H9 (cell line): ENCODE measurements at regions not wholly inside any gene's neighbourhood (a gene's known extent, or its start where the extent isn't known, plus 50 kb on each side); places are given as distances from the start of the nearest gene placed in this dataset.

Experiments used
- DNase-seq: peaks from one replicate; pipeline ENCODE4 v3.0.0-alpha.2; 2017
- H2AFZ ChIP-seq: one replicate; pipeline ENCODE4 v1.6.1; 2013; ENCODE audit warnings: mild to moderate bottlenecking, low read length, control low read depth, moderate library complexity
- H2AK5ac ChIP-seq: 2 replicates; pipeline ENCODE4 v1.6.1; 2013; ENCODE audit warnings: low read length, control low read depth, mixed read lengths; ENCODE audit not compliant: insufficient read length
- H2BK120ac ChIP-seq: one replicate; pipeline ENCODE4 v1.6.1; 2013; ENCODE audit warnings: low read depth, mild to moderate bottlenecking, low read length, control low read depth, inconsistent platforms; ENCODE audit not compliant: poor library complexity, severe bottlenecking
- H2BK12ac ChIP-seq: 2 replicates; pipeline ENCODE4 v1.6.1; 2013; ENCODE audit warnings: low read length, control low read depth, mixed read lengths, low read depth; ENCODE audit not compliant: insufficient read length
- H2BK15ac ChIP-seq: 2 replicates; pipeline ENCODE4 v1.6.1; 2013; ENCODE audit warnings: low read depth, low read length, control low read depth
- H2BK20ac ChIP-seq: one replicate; pipeline ENCODE4 v1.6.1; 2013; ENCODE audit warnings: low read depth, mild to moderate bottlenecking, low read length, control low read depth, inconsistent platforms; ENCODE audit not compliant: poor library complexity, severe bottlenecking
- H2BK5ac ChIP-seq: 2 replicates; pipeline ENCODE4 v1.6.1; 2013; ENCODE audit warnings: low read length, control low read depth, mixed read lengths; ENCODE audit not compliant: insufficient read length
- H3K14ac ChIP-seq: 2 replicates; pipeline ENCODE4 v1.6.1; 2013; ENCODE audit warnings: low read length, control low read depth; ENCODE audit not compliant: insufficient read depth
- H3K18ac ChIP-seq: 2 replicates; pipeline ENCODE4 v1.6.1; 2013; ENCODE audit warnings: low read depth, mild to moderate bottlenecking, mixed read lengths, low read length, control low read depth; ENCODE audit not compliant: insufficient read length
- H3K23ac ChIP-seq: 2 replicates; pipeline ENCODE4 v1.6.1; 2013; ENCODE audit warnings: low read length, control low read depth, mixed read lengths, low read depth; ENCODE audit not compliant: insufficient read length
- H3K23me2 ChIP-seq: 2 replicates; pipeline ENCODE4 v1.6.1; 2013; ENCODE audit warnings: low read depth, mild to moderate bottlenecking, mixed read lengths, low read length, control low read depth; ENCODE audit not compliant: insufficient read length, poor library complexity, severe bottlenecking
- H3K27ac ChIP-seq: 2 replicates; pipeline ENCODE4 v1.5.1; 2013; ENCODE audit warnings: low read length, control low read depth, mixed read lengths, low read depth; ENCODE audit not compliant: insufficient read length
- H3K27me3 ChIP-seq: 2 replicates; pipeline ENCODE4 v1.6.1; 2013; ENCODE audit warnings: low read length, control low read depth, inconsistent platforms; ENCODE audit not compliant: insufficient read depth
- H3K4ac ChIP-seq: 2 replicates; pipeline ENCODE4 v1.6.1; 2013; ENCODE audit warnings: low read depth, mild to moderate bottlenecking, control low read depth, inconsistent platforms, low read length, moderate library complexity
- H3K4me1 ChIP-seq: 2 replicates; pipeline ENCODE4 v1.6.1; 2013; ENCODE audit warnings: low read length, control low read depth, inconsistent platforms; ENCODE audit not compliant: insufficient read depth
- H3K4me2 ChIP-seq: 2 replicates; pipeline ENCODE4 v1.6.1; 2013; ENCODE audit warnings: low read length, control low read depth, mixed read lengths; ENCODE audit not compliant: insufficient read length, insufficient read depth
- H3K56ac ChIP-seq: 2 replicates; pipeline ENCODE4 v1.6.1; 2013; ENCODE audit warnings: low read depth, mild to moderate bottlenecking, mixed read lengths, low read length, control low read depth; ENCODE audit not compliant: insufficient read length
- H3K79me1 ChIP-seq: 2 replicates; pipeline ENCODE4 v1.6.1; 2013; ENCODE audit warnings: low read depth, mild to moderate bottlenecking, moderate library complexity, low read length, control low read depth, inconsistent platforms; ENCODE audit not compliant: insufficient read depth, poor library complexity, severe bottlenecking
- H3K79me2 ChIP-seq: 2 replicates; pipeline ENCODE4 v1.6.1; 2013; ENCODE audit warnings: low read length, control low read depth, inconsistent platforms; ENCODE audit not compliant: insufficient read depth
- H3K9ac ChIP-seq: 2 replicates; pipeline ENCODE4 v1.6.1; 2013; ENCODE audit warnings: low read length, control low read depth, mixed read lengths; ENCODE audit not compliant: insufficient read length; ENCODE audit errors: extremely low read depth
- H3K9me3 ChIP-seq: one replicate; pipeline ENCODE4 v1.6.1; 2013; ENCODE audit warnings: low read depth, low read length, inconsistent platforms; ENCODE audit not compliant: control insufficient read depth
- H3T11ph ChIP-seq: one replicate; pipeline ENCODE4 v1.6.1; 2013; ENCODE audit warnings: mild to moderate bottlenecking, low read length, control low read depth, inconsistent platforms
- H4K20me1 ChIP-seq: one replicate; pipeline ENCODE4 v1.6.1; 2013; ENCODE audit not compliant: control insufficient read depth, insufficient read length, insufficient read depth
- H4K5ac ChIP-seq: 2 replicates; pipeline ENCODE4 v1.6.1; 2013; ENCODE audit warnings: low read depth, mild to moderate bottlenecking, mixed read lengths, low read length, control low read depth; ENCODE audit not compliant: insufficient read length
- H4K8ac ChIP-seq: replicated peaks from 2 replicates; pipeline ENCODE4 v1.6.1; 2013; ENCODE audit warnings: low read length, control low read depth, mixed read lengths, low read depth; ENCODE audit not compliant: insufficient read length
- H4K91ac ChIP-seq: 2 replicates; pipeline ENCODE4 v1.6.1; 2013; ENCODE audit warnings: low read depth, mild to moderate bottlenecking, moderate library complexity, mixed read lengths, low read length, control low read depth; ENCODE audit not compliant: insufficient read length
- H3K27ac Mint-ChIP-seq, 3 experiments: 2 replicates in 2 of 3; 3 replicates in 1 of 3; pipeline ENCODE4 v1.8.0; 2020 to 2021; ENCODE audit warnings: mixed read lengths in 3 of 3, mild to moderate bottlenecking in 1 of 3, moderate library complexity in 1 of 3
- H3K27me3 Mint-ChIP-seq: 2 replicates; pipeline ENCODE4 v1.8.0; 2021; ENCODE audit warnings: low read depth, mild to moderate bottlenecking, moderate library complexity, mixed read lengths
- H3K36me3 Mint-ChIP-seq, 3 experiments: 2 replicates in 2 of 3; 3 replicates in 1 of 3; pipeline ENCODE4 v1.8.0; 2020 to 2021; ENCODE audit warnings: low read depth in 3 of 3, mixed read lengths in 3 of 3; ENCODE audit not compliant: insufficient read depth in 1 of 3
- H3K4me1 Mint-ChIP-seq, 2 experiments: 2 replicates each; pipeline ENCODE4 v1.8.0; 2020; ENCODE audit warnings: mixed read lengths in 2 of 2
- H3K4me3 Mint-ChIP-seq, 2 experiments: 2 replicates in 1 of 2; 3 replicates in 1 of 2; pipeline ENCODE4 v1.8.0; 2020 to 2021; ENCODE audit warnings: mild to moderate bottlenecking in 2 of 2, mixed read lengths in 2 of 2, moderate library complexity in 1 of 2
- H3K9me3 Mint-ChIP-seq, 2 experiments: 2 replicates in 1 of 2; 3 replicates in 1 of 2; pipeline ENCODE4 v1.8.0; 2020; ENCODE audit warnings: mild to moderate bottlenecking in 2 of 2, mixed read lengths in 2 of 2, moderate library complexity in 1 of 2
- WGBS: extraction: QIAGEN DNeasy Blood & Tissue Kit; methylation state at CpG from one replicate; pipeline ENCODE4 v1.1.7; 2013; ENCODE audit warnings: missing lambda C conversion rate, low lambda C conversion rate, mixed read lengths; ENCODE audit not compliant: insufficient read length; ENCODE audit errors: extremely low coverage; 5-methylcytosine and 5-hydroxymethylcytosine counted together
- TF ChIP-seq, protein P1 (sequence below): fragments of 200-600 bp; sonication (generic); conservative IDR thresholded peaks from 3 replicates; pipeline ENCODE4 v1.8.0; 2021; ENCODE audit warnings: antibody characterized with exemption, mild to moderate bottlenecking

DNA sequence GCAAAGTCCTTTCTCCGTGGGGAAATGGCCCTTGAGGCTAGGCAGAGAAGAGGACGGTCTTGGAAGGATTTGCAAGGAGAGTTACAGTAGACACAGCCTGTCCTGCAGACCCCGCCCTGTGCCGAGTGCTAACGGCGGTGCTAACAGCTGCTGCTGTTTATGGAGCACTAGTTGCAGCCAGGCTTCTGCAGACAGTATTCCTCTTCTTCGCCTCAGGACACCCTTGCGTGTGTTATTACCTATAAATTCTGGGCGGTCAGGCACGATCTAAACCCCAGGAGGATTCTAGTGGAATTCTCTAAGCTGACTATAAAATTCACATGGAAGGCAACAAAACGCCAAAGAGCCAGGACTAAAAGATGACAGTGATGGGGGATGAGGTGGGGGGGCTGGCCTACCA is 139.8 kb downstream of the GLI2 start:
- Histone ChIP-seq H3K4me1 (no peaks in the 10 kb centered on the region; the same call in 1 of the 2 replicates), H3K9me3 (no peaks in the 10 kb centered on the region), H3K9ac (no peak overlapping the region), H2BK15ac (no peak overlapping the region), H2BK120ac (no peak overlapping the region), H3K56ac (no peak overlapping the region), H4K8ac (no peak overlapping the region), H3K27me3 (no peaks in the 10 kb centered on the region), H2BK12ac (no peak overlapping the region), H3K79me2 (no peaks in the 10 kb centered on the region; the same call in 1 of the 2 replicates), H2AFZ (no peak overlapping the region), H2BK20ac (no peak overlapping the region), H4K5ac (no peak overlapping the region), H3K4ac (no peak overlapping the region), H4K20me1 (no peaks in the 10 kb centered on the region), H3K18ac (no peak overlapping the region), H2AK5ac (no peak overlapping the region), H3K14ac (no peak overlapping the region), H4K91ac (no peak overlapping the region), H3K27ac (no peak overlapping the region), H2BK5ac (no peak overlapping the region), H3K4me2 (no peak overlapping the region), H3K23me2 (no peaks in the 10 kb centered on the region), H3T11ph (no peak overlapping the region), H3K79me1 (no peaks in the 10 kb centered on the region), H3K23ac (no peak overlapping the region)
- Mint-ChIP-seq H3K36me3 (no peaks in the 10 kb centered on the region; a peak in 1 of 7 replicates), H3K27me3 (no peaks in the 10 kb centered on the region; the same call in 1 of the 2 replicates), H3K4me3 (no peak overlapping the region), H3K9me3 (no peaks in the 10 kb centered on the region), H3K4me1 (peaks cover 40 to 65% of the 10 kb centered on the region in 2 experiments), H3K27ac (peak overlapping the region in 2 of 3 experiments; percentile 55 to 79; a peak in 1 of 7 replicates)
- DNase-seq, result no peak
- TF ChIP-seq, protein P1, sequence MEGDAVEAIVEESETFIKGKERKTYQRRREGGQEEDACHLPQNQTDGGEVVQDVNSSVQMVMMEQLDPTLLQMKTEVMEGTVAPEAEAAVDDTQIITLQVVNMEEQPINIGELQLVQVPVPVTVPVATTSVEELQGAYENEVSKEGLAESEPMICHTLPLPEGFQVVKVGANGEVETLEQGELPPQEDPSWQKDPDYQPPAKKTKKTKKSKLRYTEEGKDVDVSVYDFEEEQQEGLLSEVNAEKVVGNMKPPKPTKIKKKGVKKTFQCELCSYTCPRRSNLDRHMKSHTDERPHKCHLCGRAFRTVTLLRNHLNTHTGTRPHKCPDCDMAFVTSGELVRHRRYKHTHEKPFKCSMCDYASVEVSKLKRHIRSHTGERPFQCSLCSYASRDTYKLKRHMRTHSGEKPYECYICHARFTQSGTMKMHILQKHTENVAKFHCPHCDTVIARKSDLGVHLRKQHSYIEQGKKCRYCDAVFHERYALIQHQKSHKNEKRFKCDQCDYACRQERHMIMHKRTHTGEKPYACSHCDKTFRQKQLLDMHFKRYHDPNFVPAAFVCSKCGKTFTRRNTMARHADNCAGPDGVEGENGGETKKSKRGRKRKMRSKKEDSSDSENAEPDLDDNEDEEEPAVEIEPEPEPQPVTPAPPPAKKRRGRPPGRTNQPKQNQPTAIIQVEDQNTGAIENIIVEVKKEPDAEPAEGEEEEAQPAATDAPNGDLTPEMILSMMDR, result no peak
- WGBS, result no CpG with 5 or more reads among the region's 11 CpGs
